ENCODE measurements at regions not wholly inside any gene's neighbourhood (a gene's known extent, or its start where the extent isn't known, plus 50 kb on each side); places are given as distances from the start of the nearest gene placed in this dataset.

GRCh38 chr20:58092353-58092752, 136.1 kb downstream of the ANKRD60 start:
- TF ChIP-seq CTCF (IDR thresholded peaks at IDR 0.05), result no peak
- no peaks in the 10 kb centered on the region for H3K36me3 ChIP-seq
- no peak overlapping the region for H3K4me3 ChIP-seq
- DNase-seq (ENCODE audit: low spot score), result no peak
- H3K27me3 ChIP-seq, result no peaks in the 10 kb centered on the region
- peaks cover 0 to 7% of the 10 kb centered on the region in 2 donors for H3K4me1 ChIP-seq
- H3K9me3 ChIP-seq, result no peaks in the 10 kb centered on the region
- H3K27ac ChIP-seq, result no peak overlapping the region

- DNase-seq (ENCODE audit: low spot score), result no peak
- Histone ChIP-seq H3K27me3 (no peaks in the 10 kb centered on the region), H3K4me1 (peaks cover 0 to 7% of the 10 kb centered on the region in 2 donors), H3K36me3 (no peaks in the 10 kb centered on the region), H3K4me3 (no peak overlapping the region), H3K27ac (no peak overlapping the region), H3K9me3 (no peaks in the 10 kb centered on the region)
- no peak for TF ChIP-seq CTCF (IDR thresholded peaks at IDR 0.05)
These were observed 136.6 kb downstream of the ANKRD60 start for GRCh38 chr20:58091810-58092209.

- no peaks in the 10 kb centered on the region for H3K27me3 ChIP-seq
- no peak overlapping the region for H3K27ac ChIP-seq
- peaks cover 0 to 7% of the 10 kb centered on the region in 2 donors for H3K4me1 ChIP-seq
- no peaks in the 10 kb centered on the region for H3K9me3 ChIP-seq
- H3K36me3 ChIP-seq, result no peaks in the 10 kb centered on the region
- no peak for DNase-seq (ENCODE audit: low spot score)
- TF ChIP-seq CTCF (IDR thresholded peaks at IDR 0.05), result no peak
- H3K4me3 ChIP-seq, result no peak overlapping the region
These were observed 138.3 kb downstream of the ANKRD60 start for GRCh38 chr20:58090161-58090560.

- no peak overlapping the region for H3K4me3 ChIP-seq
These were observed 139.8 kb downstream of the ANKRD60 start for GRCh38 chr20:58088625-58089024.

GRCh38 chr20:58088105-58088504, 140.3 kb downstream of the ANKRD60 start:
- H3K4me1 ChIP-seq, result peaks cover 0 to 7% of the 10 kb centered on the region in 2 donors
- H3K27ac ChIP-seq, result no peak overlapping the region
- TF ChIP-seq CTCF (IDR thresholded peaks at IDR 0.05), result no peak
- no peak overlapping the region for H3K4me3 ChIP-seq
- no peaks in the 10 kb centered on the region for H3K9me3 ChIP-seq
- no peaks in the 10 kb centered on the region for H3K27me3 ChIP-seq
- H3K36me3 ChIP-seq, result no peaks in the 10 kb centered on the region
- no peak for DNase-seq (ENCODE audit: low spot score)

More at GRCh38 chr20:58088625-58089024, 139.8 kb downstream of the ANKRD60 start:
- no peak for TF ChIP-seq CTCF (IDR thresholded peaks at IDR 0.05)
- Histone ChIP-seq H3K4me1 (peaks cover 0 to 7% of the 10 kb centered on the region in 2 donors), H3K9me3 (no peaks in the 10 kb centered on the region), H3K27me3 (no peaks in the 10 kb centered on the region), H3K36me3 (no peaks in the 10 kb centered on the region), H3K27ac (no peak overlapping the region)
- DNase-seq (ENCODE audit: low spot score), result no peak

GRCh38 chr20:58087562-58087858, 140.9 kb downstream of the ANKRD60 start:
- Histone ChIP-seq H3K36me3 (no peaks in the 10 kb centered on the region), H3K27ac (no peak overlapping the region), H3K27me3 (no peaks in the 10 kb centered on the region)

More at GRCh38 chr20:58087562-58087858, 140.9 kb downstream of the ANKRD60 start:
- DNase-seq (ENCODE audit: low spot score), result no peak
- H3K4me3 ChIP-seq, result no peak overlapping the region
- H3K4me1 ChIP-seq, result peaks cover 0 to 2% of the 10 kb centered on the region in 2 donors
- TF ChIP-seq CTCF (IDR thresholded peaks at IDR 0.05), result peak in 1 of 2 donors; percentile 29
- H3K9me3 ChIP-seq, result no peaks in the 10 kb centered on the region
